Renal cortical epithelial cell (primary cell): ENCODE measurements at regions not wholly inside any gene's neighbourhood (a gene's known extent, or its start where the extent isn't known, plus 50 kb on each side); places are given as distances from the start of the nearest gene placed in this dataset.
A peak's percentile ranks its signal among the peaks of the same experiment; 100 is the strongest.
"Not testable (repeated sequence)": the region's sequence is repeated elsewhere in the genome, so short reads cannot be mapped to it uniquely, and the experiment has no call there.

Experiments
- DNase-seq: peaks from one replicate; pipeline ENCODE4 v3.0.0-alpha.2; 2011; ENCODE audit warnings: low read depth

GRCh38 chrX:124181515-124181914, 150.9 kb upstream of the TEX13D start:
- not testable (repeated sequence) for DNase-seq

DNA sequence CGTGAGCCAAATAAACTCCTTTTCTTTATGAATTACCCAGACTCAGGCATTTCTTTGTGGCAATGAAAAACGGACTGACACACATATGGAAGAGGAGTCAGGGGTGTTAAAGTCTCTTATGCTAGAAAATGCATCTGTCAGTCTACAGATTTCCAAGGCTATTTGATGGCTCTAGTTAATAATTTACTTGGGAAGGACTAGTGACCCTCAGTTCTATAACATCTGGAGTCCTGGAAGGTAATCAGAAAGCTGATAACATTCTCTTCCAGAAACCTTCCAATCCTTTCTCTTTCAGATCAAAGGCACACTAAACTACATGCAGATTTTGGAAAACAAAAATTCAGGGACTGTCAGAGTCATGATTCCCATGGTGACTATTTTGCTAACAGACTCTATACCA, 142.0 kb upstream of the TEX13D start:
- no peak for DNase-seq

DNA sequence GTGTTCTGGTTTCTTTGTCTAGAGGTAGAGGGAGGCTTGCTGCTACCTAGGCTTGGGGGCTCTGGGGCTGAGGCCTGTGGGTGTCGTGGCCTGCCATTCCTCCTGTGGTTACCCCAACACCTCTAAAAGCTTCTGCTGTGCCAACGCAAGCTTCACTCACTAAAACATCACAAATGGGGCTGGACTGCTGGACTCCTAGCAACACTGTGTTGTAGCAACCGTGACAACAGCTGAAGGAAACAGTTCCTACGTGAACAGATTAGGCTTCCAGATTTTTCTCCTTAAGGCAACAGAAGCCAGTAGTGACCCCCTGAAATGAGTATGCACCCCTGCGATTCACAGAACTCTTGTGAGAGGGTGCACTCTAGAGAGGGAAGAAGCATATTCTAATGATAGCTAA, 138.3 kb upstream of the TEX13D start:
- peak; percentile 40 for DNase-seq

GRCh38 chrX:124194901-124195300, 137.6 kb upstream of the TEX13D start:
- DNase-seq, result no peak

DNA sequence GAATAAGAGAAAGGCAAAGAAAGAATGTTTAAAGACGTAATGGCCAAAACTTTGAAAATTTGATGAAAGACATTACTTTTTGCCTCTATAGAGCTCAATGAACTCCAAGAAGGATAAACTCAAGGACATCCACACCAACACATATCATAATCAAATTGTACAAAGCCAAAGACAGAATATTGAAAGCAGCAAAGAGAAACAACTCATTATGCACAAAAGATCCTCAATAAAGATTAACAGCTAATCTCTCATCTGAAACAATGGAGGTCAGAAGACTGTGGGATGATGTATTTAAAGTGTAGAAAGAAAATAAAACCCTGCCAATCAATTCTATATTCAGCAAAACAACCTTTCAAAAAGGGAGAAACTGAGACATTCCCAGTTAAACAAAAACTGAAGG, 129.1 kb upstream of the TEX13D start:
- DNase-seq, result no peak

- no peak for DNase-seq
Observed at GRCh38 chrX:124208660-124209059, 123.8 kb upstream of the TEX13D start.

- no peak for DNase-seq
Observed at GRCh38 chrX:124209792-124210576, 122.5 kb upstream of the TEX13D start.

DNA sequence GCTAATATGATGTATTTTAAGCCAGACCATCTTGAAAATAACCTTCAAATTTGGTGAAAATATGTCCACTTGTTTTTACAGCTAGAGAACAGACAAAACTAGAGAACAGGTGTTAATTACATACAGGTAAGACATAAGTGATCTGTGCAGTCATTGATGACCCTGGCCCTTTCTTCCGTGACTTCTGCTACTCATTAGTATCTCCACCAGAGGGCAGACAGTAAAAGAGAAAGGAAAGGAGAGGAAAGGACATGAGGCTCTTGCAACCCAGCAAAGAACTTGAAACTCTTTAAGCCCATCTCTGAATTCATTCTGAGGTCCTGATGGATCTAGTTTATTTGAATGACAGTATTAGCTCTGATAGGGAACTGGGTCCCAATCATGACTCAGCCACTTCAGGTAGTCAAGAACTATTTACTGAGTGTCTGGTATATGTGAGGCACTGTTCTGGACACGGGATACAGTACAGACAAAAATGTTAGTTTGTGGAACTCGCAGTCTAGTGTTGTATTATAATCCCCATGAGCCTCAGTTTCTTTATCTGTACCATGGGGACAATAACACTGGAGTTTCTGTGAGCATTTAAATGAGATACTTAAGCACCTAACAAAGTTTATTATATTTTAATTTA, 121.0 kb upstream of the TEX13D start:
- peak; percentile 29 for DNase-seq

DNA sequence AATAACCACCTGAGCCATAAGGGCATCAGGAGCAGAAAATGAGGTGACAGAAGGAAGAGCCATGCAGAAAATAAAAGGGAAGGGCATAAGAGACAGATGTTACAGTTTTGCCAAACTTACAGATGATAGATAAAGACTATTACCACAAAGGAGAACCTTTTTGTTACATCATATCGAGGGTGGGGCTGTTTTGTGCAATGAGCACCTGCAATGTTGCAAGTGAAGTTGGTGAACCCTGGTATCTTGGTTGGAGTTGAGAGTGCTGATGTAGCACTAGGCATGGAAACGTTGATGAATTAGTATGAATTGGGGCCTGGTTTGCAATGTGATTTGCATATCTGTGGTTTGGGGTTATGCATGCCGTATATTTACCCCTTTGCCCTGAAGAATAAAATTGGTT, 119.8 kb upstream of the TEX13D start:
- DNase-seq, result no peak

DNA sequence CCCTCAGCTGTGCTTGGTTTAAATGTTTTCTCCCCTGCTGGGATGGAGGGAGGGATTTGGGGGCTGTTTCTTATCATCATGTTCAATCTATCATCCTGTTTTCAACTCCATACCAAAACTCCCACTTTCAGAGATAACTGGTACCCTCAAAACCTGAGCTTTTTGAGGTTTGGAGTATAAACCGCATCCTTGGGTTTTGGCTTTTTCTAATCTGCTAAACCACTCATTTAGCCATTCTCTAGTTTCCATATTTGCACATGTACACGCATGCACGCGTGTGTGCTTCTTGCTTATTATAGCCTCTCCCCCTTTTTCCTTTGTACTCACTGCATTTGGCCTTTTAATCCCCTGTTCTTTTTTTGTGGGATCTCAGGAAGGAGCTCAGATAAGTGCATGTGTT, 116.7 kb upstream of the TEX13D start:
- no peak for DNase-seq

DNA sequence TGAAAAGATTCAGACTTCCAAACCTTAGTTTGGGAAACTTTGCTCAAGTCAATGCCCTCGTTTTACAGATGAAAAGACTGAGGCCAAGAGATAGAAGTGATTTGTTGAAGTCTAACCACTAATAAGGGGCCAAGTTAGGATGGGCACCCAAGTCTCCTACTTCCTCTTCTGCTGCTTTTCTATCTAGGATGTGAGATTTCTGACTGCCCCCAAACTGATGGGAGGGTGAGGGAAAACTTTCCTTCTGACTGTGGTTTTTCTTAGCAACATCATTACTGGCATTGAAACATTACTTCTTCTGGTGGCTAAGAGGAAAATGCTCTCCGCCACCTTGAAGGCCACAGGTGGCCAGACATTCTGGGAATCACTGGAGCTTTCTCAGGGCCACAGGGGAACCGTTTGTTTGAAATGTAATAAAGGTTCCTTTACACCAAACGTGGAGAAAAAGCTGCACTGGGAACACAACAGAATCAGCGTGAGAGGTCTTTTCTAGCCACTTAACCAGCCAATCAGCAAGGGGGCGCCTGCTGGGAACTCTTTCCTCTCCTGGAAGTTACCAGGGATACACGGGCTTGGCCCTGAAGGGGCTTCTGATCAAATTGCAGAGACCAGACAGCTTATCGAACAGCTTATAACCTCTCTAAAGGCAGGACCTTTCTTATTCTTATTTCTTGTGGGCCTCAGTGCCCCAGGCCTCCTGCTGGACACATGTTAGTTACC, 115.9 kb upstream of the TEX13D start:
- no peak for DNase-seq

DNA sequence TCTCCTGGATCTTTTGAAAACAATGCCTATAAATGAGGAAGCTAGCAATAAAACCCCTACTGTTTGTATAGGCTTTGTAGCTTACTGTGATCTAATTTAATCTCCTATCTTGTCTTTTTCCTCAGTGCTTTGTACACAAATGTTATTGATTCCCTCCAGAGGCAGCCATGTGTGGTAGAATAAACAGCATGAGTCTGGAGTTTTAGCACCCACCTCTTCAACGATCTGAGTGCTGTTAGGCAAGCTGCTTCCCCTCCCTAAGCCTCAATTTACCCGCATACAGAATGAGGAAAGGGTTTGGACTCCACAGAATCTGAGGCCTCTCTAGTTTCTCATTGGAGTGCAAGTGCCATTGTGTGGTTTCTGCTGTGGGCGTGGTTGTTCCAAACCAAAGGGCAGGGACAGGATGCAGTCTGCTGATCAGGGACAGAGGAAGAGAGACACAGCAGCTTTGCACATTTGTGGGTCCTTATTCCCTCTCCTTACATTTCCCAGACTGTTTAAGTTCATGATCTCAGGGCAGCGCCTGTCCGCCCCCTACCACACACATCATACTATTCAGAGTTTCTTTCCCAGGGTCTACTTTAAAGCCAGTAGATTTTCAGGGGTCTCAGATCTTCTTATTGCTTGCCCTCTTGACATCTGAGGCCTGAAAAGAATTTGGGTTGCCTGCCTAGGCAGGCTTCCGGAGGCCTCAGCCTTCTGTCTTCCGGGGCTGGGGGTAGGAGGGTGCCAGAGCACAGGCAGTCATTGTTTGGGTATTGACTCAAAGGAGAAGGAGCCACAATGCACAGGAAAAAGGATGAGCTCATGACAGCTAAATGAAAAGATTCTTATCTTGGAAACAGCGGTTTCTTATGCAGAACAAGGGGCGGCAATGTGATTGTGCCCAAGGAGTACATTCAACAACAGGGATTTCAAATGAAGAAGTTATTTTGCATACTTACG, 114.9 kb upstream of the TEX13D start:
- DNase-seq, result peak; percentile 36

- no peak for DNase-seq
Observed at GRCh38 chrX:124223524-124223923, 108.9 kb upstream of the TEX13D start.

DNA sequence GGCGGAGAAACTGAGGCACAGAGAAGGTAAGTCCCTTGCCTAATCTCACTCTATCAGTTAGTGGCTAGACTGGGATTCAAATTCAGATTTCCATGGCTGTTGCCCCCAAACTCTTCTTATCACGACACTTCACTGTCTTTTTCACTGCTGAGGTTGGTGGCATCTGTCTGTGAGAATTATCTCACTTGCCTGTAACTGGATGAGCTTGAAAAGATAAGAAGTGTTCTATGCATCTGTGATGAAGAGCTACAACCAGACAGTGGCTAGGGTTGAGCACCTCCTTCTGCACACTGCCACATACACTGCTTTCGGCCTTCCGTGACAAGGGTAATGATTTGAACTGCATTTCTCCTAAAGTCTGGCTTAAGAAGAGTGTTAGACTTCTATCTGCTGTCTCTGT, 107.9 kb upstream of the TEX13D start:
- DNase-seq, result no peak

- no peak for DNase-seq
Observed at GRCh38 chrX:124226129-124226528, 106.3 kb upstream of the TEX13D start.

DNA sequence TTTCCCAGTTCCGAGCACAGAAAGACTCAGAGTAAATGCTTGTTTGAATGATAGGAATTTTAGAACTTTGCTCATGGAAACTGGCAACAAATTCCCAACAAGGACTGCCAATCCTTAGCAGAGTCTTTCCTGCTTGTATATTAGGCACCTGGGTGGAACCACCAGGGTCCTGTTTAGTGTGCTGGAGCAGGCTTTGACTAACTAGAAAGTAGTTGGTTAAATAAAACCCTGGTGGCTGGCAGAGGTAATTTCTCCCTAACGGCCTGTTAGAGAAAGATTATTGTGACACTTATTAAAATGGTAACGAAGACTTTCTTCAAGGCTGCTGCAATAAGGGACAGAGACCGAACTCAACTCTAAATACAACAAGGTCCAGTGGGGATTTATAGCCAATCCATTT, 103.6 kb upstream of the TEX13D start:
- no peak for DNase-seq

DNA sequence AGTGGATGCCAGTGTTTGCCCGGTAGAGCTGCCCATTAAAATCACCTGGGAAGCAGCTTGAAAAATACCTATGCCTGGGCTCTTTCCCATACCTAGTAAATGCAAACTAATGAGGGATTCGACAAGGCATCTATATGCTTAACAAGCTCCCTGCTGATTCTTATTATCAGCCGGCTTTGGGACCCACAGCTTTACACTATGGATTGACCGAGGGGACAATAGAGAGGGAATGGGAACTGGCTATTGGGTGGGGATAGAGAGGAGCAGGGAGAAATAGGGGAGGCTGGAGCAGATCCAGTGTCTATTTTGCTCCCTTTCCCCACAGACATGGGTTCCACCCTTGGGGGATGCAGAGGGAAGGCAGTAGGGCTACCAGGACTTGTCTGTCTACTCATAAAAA, 103.1 kb upstream of the TEX13D start:
- DNase-seq, result no peak

GRCh38 chrX:124230655-124231450, 101.6 kb upstream of the TEX13D start:
- no peak for DNase-seq

GRCh38 chrX:124231451-124231759, 101.1 kb upstream of the TEX13D start:
- no peak for DNase-seq

DNA sequence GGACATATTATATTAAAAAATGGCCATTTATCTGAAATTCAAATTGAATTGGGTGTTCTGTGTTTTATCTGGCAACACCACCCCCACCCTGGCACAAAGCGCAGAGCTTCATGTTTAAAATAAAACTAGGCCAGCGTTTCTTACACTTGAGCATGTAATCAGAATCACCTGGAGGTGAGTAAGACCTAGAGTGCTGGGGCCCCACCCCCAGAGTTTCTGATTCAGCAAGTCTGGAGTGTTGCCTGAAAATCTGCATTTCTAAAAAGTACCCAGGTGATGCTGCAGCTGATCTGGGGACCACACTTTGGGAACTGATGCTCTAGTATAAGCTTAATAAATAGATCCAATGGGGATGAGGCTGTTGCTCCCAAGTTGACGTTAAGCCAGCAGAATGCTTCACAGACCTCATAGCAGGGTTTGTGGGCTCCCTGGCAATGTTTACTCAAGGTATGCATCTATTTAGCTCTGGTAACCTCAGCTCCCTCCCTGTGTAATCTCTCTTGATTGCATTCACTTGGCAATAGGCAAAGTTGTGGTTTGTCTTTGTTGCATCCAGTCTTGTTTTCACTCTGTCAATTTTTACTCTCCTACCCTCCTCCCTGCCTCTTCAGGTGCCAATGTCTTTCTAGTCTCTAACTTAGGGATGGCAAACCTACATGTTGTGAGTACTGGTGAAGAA, 99.8 kb upstream of the TEX13D start:
- DNase-seq, result no peak

GRCh38 chrX:124234348-124234747, 98.1 kb upstream of the TEX13D start:
- DNase-seq, result no peak
